T-helper 22 cell (primary cell): ENCODE measurements at regions not wholly inside any gene's neighbourhood (a gene's known extent, or its start where the extent isn't known, plus 50 kb on each side); places are given as distances from the start of the nearest gene placed in this dataset.
"Not testable (repeated sequence)": the region's sequence is repeated elsewhere in the genome, so short reads cannot be mapped to it uniquely, and the experiment has no call there.

ENCODE experiments used
- DNase-seq: peaks from one replicate; pipeline ENCODE4 v3.0.0-alpha.2; 2020; ENCODE audit warnings: low read depth

- DNase-seq = no peak
Measured at GRCh38 chr3:105130911-105131310, 235.8 kb upstream of the ALCAM start.

DNA sequence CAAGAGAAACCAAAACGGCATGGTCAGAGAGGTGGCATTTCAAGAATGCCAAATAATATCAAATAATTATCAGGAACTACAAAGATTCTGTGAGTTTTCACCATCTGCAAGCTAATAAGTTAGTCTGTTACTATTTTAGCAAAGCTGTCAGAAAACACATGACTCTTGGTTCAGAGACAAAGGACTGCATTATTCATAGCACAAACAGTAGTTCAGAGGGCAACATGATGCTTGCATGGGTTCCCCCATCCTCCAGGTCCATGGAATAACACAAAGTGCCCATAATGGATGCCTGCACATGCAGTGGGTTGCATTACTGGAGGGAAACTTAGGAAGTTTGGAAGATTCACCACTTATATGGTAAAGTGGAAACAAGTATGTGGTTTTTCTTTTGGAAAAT lies 228.8 kb upstream of the ALCAM start:
- no peak for DNase-seq

GRCh38 chr3:105139881-105140560 lies 226.7 kb upstream of the ALCAM start:
- no peak for DNase-seq

DNA sequence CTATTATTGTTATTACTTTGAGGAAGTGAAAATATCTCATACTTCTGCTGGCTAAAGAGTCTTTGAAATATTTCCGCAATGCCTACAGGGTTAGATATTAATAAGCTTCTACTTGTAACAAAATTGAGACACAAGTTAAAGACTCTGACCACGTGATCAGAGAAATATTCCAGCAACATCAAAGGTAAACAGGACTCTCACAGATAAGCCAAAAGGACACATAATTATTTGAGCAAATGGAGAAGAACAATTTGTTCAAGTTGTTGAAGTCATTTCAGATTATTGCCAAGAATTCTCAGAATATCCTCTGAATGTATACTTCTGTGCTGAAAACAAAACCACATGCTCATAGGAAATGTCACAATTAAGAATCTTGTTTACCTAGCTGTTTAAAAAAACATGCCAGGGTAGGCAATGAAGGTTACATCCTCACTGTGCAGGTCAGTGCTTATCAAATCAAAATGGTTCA lies 225.8 kb upstream of the ALCAM start:
- no peak for DNase-seq

GRCh38 chr3:105144837-105145236 lies 221.9 kb upstream of the ALCAM start:
- DNase-seq = no peak

DNA sequence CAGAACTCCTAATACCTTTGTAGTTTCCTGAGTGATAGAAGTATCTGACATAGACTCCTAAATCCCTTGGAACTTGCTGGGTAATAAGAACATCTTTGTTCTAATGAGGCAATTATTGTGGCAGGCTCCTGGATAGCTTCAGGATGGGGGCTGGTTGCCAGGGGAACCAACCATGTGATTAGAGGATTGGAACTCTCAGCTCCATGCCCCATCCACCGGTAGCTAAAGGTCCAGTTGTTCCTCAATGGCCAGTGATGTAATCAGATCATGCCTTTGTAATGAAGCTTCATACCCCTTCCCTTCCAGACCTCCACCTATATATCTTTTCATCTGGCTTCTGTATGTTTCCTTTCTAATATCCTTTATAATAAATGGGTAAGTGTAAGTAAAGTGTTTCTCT lies 221.2 kb upstream of the ALCAM start:
- no peak for DNase-seq

DNA sequence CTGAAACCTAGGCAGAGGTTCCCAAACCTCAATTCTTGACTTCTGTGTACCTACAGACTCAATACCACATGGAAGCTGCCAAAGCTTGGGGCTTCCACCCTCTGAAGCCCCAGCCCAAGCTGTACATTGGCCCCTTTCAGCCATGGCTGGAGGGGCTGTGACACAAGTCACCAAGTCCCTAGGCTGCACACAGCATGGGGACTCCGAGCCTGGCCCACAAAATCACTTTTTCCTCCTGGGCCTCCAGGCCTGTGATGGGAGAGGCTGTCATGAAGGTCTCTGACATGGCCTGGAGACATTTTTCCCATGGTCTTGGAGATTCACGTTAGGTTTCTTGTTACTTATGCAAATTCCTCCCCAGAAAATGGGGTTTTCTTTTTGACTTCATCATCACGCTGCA lies 217.5 kb upstream of the ALCAM start:
- not testable (repeated sequence) for DNase-seq

GRCh38 chr3:105152987-105153386 lies 213.7 kb upstream of the ALCAM start:
- no peak for DNase-seq

DNA sequence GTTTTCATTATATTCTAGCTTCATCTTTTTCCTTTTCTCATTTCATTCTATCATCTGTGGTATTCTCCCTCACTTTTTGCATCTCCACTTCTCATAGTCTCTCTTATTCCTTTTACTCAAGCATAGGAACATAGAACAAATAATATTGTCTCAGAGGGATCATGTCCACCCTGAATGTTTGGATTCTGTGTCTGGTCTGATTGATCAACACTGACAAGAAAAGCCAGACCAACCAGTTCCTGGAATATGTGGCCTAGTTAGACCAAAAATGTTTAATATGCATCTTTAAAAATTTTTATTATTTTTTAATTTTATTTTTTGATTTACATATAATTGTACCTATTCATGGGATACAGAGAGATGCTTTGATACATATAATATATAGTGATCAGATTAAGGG lies 212.0 kb upstream of the ALCAM start:
- DNase-seq = no peak

GRCh38 chr3:105157067-105157765 lies 209.5 kb upstream of the ALCAM start:
- DNase-seq = no peak

DNA sequence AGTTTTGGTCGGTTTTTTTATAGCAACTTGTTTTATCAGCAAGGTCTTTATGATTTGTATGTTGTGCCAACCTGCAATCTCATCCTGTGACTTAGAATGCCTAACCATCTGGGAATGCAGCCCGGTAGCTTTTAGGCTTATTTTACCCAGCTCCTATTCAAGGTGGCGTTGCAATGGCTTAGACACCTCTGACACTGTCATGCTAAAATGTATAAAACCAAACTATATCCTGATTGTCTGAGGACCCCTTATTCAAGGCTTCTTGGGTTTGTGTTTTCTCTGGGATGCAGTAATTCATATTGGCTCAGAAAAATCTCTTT lies 209.0 kb upstream of the ALCAM start:
- DNase-seq = no peak

DNA sequence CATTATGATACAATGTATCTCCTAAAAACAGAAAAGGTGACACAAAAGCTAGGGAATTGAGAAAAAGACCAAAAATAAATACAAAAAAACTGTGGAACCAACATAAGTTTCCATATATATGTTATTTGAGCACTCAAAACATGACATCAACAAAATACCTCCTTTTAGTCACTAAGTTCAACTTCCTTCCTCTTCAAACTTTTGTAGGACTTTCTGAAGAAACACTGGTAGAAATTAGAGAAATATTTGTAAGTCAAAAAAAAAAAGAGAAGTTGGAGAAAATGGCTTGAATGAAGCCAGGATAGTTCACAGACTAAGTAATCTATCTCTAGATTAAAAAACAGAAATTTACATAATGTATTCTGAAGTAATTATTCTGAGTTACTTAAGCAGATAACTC lies 208.4 kb upstream of the ALCAM start:
- DNase-seq = no peak

DNA sequence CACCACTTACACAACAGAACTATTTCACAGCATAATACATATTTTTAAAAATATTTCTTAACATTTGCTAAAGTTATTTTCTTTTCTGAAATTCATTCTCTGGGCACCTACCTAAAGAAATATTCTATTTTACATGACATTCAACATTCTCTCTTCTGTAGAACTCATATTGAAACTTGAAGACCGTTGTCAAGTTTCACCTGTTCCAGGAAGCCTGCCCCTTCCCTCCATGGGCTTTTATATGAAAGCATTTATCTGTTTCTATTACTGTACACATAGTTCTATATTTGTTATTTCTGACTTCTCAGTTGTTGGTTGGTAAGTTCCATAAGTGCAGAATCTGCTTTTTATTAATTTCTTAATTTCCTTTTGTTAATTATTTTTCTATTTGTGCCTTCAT lies 204.3 kb upstream of the ALCAM start:
- DNase-seq = no peak

GRCh38 chr3:105166893-105167292 lies 199.8 kb upstream of the ALCAM start:
- DNase-seq = no peak

- no peak for DNase-seq
Measured at GRCh38 chr3:105170423-105170822, 196.3 kb upstream of the ALCAM start.

DNA sequence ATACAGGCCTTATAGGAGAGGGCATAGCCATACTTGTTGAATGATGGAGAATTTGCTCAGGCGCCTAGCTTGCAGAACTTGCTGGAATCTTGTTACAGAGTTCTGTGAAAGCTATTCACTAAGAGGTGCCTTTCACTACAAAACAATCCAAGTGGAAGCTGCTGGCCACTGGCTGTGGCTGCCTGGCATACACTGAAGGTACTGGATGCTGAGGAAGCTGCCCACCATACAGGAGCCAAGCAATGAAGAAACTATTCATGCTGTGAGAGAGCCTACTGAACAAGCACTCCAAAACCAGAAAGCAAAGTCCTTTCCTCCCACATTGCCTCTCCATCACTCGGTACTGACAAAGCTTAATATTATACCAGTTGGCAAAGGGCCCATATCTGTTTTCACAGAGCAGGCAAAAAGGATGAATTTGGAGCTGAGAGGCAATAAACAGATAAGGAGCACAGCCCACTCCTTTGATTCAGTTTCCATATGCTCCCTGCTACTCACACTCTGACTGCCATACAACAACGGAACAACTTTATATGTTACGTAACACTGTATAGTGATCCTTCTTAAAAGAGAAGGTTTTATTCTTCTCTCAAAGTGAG lies 192.6 kb upstream of the ALCAM start:
- DNase-seq = no peak

DNA sequence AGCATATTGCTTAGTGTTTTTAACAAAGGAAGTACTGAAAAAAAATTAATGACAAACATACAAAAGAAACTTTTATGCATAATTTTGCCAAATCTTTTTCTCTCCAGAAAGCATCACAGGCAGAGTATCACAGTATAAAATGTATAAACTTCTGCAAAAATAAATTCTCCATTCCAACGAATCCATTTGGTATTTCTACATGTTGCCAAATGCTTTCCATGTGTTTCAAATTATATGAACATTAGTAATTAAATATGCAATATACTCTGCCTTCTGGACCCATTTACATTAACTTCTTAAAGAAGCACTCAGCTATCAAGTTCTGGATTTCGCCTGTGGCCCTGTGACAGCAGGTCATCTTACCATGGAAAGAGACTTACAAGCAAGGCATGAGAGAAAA lies 189.1 kb upstream of the ALCAM start:
- no peak for DNase-seq

DNA sequence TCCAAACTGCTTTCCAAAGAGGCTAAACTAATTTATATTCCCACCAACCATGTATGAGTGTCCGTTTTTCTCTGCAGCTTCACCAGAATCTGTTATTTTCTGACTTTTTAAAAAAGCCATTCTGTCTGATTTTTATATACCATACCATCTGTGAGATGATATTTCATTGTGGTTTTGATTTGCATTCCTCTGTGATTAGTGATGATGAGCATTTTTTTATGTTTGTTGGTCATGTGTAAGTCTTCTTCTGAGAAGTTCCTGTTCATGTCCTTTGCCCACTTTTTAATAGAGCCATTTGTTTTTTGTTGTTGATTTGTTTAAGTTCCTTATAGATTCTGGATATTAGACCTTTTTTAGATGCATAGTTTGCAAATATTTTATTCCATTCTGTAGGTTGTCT lies 179.4 kb upstream of the ALCAM start:
- no peak for DNase-seq

GRCh38 chr3:105195260-105195659 lies 171.4 kb upstream of the ALCAM start:
- DNase-seq = no peak

DNA sequence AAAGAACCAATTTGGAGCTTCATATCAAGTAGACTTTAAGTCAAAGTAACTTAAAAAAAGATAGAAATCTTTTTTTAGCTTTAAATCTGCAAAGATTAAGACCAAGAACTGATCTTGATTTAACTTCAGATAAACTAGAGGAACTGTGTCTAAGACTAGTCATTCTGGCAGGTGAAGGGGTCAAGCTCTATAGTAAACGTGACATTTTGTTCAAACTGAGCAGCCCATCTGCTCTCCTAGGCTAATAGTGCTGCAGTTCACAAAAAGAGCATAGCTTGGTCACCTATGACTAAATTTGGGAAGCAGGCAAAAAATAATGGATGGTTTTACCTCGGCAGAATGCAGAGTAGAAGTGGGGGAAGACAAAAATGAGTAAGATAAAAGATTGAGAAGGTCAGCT lies 168.8 kb upstream of the ALCAM start:
- DNase-seq = no peak

- no peak for DNase-seq
Measured at GRCh38 chr3:105199217-105199616, 167.5 kb upstream of the ALCAM start.

DNA sequence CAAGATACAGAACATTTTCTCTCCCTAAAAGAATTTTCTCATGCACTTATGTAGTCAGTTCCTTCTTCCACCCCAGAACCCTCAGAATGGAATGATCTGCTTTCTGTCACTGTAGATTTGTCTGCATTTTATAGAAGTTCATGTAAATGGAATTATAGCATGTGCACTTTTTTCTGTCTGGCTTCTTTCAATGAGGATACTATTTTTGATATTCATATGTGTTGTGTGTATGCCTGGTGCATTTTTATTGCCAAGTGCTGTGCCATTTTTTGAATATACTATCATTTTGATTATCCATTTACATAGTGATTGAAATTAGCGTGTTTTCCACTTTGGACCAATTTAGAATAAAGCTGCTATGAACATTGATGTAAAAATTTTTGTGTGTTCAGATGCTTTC lies 156.6 kb upstream of the ALCAM start:
- no peak for DNase-seq

DNA sequence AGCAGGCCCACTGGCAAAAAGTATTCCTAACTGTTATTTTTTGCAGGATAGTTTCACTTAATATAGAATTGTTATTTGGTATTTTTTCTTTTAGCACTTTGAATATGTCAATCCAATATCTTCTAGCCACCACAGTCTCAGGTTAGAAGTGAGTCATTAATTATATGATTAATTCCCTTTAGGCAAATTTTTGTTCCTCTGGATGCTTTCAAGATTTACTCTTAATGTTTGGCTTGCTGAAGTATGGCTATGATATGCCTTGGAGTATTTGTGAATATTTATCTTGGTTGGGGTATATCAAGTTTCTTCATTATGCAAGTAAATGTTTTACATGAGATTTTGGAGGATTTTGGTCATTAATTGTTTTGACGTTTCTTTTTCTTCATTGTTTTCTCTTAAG lies 152.1 kb upstream of the ALCAM start:
- no peak for DNase-seq
